SK-N-MC (cell line): ENCODE measurements at regions not wholly inside any gene's neighbourhood (a gene's known extent, or its start where the extent isn't known, plus 50 kb on each side); places are given as distances from the start of the nearest gene placed in this dataset.

Source experiments
- EZH2 ChIP-seq: fragments of 200-600 bp; sonication (generic); IDR thresholded peaks from one replicate; pipeline ENCODE4 v1.6.1; 2017; ENCODE audit warnings: antibody characterized with exemption
- POLR2AphosphoS5 ChIP-seq: IDR thresholded peaks from 2 replicates; pipeline ENCODE4 v1.6.1; 2012; ENCODE audit warnings: mild to moderate bottlenecking, low read depth, low read length, borderline replicate concordance

DNA sequence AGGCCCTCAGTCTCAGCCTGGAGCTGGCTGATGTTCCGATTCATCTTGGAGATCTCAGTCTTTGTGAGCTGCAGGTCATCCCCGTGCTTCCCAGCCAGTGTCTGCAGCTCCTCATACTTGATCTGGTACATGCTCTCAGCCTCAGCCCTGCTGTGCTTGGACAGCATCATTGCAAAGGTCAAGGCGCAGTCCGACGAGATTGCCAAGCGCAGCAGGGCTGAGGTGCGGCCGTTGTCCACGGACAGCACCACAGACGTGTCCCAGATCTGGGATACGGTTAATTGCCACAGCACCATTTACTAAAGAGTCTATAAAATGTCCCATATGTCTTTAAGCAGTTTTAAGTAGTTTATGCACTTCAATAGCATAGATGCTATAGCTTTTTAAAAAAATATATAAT, 965.7 kb downstream of the FSCB start:
- no peak for TF ChIP-seq POLR2AphosphoS5
- no peak for TF ChIP-seq EZH2
